Activated CD4-positive, alpha-beta T cell treated with anti-CD3 and anti-CD28 coated beads, Interleukin-2, amount 50 U/mL, for 4 hours (primary cell): ENCODE measurements at regions not wholly inside any gene's neighbourhood (a gene's known extent, or its start where the extent isn't known, plus 50 kb on each side); places are given as distances from the start of the nearest gene placed in this dataset.

Experiments used
- DNase-seq, 2 experiments: peaks; one replicate each; pipeline ENCODE4 v3.0.0-alpha.2; 2020

DNA sequence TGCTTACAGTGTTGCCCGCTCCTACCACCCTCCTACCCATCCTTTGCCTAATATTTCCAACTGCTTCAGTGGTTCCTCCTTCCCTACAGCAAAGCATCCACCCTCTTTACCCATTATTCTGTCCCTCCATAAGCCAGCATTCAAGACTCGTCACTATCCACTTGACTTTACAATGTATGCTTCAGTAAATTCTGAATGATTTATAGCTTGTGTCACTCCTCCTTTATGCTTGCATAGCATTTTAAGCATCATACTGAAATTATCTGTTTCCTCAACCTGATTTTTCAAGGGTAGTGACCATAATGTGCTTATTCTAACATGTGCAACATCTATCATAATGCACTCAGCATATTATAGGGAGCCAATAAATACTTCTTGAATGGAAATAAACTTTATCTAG is 365.5 kb downstream of the RAB28 start:
- no peak for DNase-seq

DNA sequence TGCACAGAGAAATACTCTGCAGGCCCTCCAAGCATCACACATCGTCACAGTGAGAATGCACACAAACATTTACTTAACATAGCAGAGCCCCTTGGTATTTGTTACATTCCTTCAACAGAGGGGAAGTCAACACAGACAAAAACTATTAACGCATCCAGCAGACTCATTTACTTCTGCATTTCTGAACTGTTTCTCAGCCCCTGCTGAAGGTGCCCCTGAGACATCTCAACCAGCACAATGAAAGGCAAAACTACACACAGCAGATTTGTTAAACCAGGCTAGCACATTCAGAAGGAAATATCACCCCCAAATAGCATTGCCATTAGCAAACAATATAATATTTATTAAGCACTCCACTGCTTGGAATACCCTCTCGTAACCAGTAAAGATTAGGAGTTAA is 367.0 kb downstream of the RAB28 start:
- no peak for DNase-seq

DNA sequence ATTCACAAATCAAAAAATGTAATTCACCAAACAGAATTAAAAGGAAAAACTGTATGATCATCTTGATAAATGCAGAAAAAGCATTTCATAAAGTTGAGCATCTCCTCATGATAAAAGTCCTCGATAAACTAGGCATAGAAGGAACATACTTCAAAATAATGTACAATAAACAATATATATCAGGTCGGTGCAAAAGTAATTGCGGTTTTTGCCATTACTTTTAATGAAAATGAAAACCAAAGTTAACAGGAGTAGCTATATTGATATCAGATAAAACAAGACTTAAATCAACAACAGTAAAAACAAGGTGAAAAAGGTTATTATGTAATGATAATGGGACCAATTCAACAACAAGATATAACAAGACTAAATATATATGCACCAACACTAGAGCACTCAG is 372.1 kb downstream of the RAB28 start:
- DNase-seq = no peak

DNA sequence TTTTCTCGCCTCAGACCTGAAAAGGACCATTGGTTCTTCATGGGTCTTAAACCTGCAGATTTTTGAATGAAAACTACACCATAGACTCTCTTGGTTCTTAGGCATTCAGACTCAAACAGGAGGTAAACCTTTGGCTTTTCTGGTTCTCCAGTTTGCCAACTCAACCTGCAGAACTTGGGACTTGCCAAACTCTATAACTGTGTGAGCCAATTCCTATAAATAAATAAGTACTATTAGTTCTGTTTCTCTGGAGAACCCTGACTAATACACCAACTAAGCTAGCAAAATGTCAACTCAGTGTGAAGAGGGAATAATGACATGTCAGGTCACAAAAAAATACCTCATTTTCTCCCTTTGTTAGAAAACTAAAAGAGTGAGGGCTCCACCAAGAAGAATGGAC is 374.6 kb downstream of the RAB28 start:
- DNase-seq = no peak

DNA sequence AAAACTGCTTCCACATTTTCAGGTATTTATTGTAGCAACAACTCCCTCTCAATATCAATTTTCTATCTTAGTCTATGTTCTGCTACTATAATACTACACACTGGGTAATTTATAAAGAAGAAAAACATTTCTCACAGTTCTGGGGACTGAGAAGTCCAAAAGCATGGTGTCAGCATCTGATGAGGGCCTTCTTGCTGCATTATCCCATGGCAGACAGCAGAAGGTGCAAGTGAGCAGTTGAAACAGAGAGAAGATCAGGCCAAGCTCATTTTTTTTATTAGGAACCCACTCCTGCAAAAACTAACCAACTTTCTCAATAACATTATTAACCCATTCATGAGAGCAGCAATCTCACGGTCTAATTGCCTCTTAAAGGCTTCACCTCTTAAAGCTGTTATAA is 376.0 kb downstream of the RAB28 start:
- DNase-seq = no peak

DNA sequence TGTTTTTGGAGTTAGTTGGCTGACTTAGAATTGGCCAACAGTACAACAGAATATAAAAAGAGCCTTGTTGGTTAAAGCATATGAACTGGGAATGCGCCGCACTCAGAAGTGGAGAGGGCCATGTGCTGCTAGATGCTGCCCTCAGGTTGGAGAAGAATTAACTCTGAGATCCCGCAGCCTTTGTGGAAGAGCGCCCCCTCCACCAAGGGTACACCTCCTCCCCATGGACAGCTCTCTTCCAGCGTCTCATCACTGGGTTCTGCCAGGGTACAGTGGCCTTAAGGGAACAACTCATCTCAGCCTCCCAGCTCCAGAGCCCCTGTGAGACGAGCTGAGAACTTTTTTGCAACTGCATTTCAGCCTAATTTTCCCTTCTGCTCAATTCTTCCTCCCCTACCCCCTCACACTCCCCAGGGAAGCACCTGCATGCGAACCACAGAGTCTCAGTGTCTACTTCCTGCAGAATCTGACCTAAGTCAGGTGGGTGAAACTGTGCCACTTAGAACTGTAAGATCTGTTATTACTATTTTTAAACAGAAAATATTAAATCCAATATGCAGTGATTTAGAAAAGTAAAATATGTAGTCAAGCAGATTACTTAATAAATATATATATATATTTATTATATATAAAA is 380.6 kb downstream of the RAB28 start:
- no peak for DNase-seq

DNA sequence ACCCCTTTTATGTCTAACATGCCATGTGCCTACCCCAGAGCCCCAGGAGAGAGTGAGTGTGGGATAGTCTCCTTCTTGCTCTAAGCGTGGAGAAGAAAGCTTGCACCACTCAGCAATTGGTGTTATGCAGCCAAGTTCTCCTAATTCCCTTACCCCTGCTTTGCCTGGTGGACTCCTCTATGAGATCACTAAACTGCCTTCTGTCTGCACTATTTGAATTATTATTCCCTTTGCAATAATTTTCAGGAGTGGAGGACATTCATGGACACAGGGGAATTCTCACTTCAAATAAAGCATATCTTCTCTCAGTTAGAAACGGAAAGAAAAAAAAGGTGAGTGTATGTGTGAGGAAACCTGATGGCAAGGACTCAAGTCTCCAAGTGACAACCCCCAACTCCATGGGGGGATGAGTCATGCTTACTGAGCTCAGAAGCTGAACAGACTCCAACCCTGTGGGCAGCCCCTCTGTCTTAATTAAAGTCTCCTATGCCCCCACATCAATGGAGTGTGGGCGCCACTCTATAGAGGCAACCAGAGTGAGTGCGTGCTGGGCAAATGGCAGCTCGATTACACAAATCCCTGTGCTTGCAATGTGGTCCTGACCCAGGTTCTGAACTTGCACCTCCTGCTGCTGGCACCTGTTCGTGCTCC is 381.9 kb downstream of the RAB28 start:
- DNase-seq = no peak

DNA sequence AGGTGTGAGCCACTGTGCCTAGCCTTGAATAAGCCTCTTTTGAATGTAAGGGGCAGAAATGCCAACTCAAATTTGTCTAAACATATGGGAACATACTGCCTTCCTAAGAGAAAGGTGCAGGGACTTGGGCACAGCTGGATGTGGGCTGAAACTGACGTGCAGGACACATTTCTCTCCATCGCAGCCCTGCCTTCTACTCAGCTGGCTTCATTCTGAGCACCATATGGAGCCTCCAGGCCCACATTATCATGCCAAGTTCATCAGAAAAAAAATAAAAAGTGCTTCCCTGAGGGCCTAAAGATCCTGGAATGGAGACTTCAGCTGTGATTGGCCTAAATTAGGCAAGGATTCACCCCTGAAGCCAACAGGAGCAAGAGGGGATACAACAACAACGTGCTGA is 386.2 kb downstream of the RAB28 start:
- no peak for DNase-seq

DNA sequence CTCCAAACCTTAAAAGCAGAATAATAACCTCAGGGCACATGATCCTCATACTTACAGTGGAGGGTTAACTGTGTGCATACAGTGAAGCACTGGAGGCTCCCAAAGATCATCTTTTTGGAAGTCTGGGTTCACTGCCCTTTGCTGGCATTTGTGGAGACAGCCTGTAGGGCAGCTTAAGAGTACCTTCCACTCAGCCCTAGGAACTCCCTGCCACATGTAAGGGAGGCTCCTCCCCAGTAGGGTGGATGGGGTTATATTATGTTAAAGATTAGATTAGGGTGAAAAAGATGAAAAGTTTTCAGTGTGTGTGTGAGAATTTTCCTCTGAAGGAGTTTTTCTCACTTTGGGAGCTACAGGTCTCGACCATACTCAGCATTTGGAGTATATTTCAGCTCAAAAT is 388.4 kb downstream of the RAB28 start:
- no peak for DNase-seq

DNA sequence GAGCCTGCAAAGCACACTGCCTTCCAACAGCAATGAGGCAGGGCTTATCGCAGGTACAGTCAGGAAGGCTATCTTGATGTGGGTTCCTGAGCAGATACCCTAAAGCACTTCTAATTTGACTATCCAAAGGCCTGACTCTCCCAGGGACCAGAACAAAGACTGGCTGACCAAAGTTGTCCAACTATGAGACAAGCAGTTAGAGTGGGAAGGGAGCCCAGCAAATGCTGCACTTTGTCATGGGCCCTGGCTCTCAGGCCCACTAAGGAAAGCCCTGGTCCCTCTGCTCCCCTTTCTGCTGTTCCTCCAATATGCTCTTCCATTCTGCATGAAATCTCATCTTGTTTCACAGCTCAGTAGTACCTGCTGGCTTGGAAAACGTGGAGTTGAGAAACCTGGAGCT is 391.0 kb downstream of the RAB28 start:
- DNase-seq = no peak

DNA sequence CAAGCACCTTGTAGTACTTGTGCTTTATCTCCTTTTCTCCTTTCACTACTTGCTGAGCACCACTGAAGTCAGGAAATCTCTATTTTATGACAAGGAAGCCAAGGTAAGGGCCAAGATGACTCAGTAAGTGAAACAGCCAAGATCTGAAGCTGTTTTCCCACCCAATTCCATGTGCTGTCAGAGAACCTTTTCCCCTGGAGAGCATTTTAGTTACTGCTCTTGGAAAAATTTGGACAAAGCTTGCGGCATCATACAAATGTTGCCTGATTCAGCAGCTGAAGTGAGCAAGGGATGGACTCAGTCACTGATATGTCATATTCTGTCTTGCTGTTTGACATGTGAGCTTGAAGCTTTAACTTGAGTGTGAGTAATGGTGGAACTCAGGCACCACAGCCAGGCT is 391.4 kb downstream of the RAB28 start:
- DNase-seq = no peak

DNA sequence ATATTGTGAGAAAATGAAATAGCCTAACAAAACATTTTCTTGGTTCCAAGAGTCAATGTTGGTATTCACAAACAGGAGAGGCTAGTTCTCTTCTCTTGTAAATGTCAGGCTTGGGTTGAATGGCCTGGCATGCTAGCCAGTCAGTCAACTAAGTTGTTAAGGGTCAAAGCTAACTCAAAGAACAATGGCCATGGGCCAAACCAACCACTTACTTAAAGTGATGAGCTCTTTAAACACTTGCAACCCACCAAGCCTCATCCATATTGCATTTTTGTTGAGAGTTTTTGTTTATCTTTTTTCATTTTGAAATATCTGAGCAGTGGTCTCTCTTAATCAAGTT is 394.5 kb downstream of the RAB28 start:
- no peak for DNase-seq

DNA sequence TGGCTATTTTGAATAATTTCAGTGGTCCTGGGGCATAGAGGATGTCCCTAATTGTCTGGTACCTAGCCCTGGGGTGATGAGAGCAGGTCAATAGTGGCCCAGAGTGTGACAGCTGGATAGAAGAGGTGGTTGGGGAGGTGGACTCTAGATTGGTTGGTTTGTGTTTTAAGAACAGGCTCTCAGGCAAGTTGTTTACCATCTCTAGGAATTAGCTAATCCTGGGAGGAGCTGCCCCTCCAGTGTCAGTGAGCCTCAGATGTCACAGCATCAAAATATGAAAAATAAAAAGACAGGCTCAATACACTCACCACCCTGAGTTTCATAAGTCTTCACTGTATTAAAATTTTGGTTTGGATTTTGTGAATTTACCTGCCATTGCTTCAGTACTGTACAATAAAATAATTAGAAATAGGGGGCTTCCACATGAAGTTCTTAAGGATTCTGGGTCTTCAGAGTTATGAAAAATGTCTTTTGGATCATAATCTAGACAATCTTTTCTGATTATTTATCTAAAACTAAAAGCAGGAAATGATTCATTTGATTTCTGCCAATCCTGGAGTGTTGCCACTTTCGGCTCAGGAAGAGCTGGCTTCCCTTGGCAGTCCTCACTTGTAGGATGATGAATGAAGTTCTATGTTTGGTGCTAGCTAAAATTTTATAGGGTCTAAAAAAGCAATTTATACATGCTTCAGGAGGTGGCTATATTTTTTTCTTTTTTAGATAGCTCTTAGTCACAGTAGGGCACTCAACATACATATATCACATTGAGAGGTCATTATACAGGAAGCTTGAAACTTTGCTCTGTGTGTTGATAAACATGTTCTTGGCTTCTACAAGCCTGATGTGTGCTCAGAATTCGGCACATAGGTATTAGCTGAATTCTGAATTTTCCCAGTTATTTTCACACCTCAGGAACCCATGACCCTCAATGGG is 395.1 kb downstream of the RAB28 start:
- DNase-seq = no peak

DNA sequence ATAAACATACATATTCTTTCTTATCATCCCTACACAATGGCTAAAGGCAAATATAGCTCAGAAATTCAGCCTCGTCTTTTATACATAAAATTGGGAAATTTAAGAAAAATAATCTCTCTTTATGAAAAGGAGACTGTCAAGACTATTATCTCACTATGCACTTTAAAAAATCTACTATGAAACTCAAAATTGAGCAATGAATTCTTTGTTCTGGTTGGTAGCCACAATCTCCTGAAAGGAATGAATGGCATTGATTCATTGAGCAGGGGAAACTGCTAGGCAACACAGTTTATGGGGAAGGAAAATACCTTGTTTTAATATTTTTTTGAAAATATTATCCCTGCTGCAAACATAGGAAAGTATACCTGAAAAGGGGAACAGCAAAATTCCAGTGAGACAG is 397.1 kb downstream of the RAB28 start:
- DNase-seq = no peak

DNA sequence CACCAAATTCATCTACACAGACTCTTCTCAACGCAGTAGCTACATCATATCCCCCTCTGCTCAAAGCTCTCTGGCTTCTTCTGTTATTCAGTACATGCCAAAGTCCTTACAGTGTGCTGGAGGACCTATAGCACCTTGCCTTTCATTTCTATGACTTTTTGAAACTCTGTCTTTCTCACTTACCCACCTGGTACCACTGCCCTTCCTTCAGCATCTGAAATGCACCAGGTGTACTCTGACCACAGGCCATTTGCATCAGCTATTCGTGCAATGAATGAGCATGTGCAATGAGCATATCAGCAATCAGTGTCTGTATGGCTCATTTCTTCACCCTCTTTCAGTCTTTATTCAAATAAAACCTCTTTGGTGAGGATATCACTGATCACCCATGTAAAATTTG is 399.9 kb downstream of the RAB28 start:
- no peak for DNase-seq

DNA sequence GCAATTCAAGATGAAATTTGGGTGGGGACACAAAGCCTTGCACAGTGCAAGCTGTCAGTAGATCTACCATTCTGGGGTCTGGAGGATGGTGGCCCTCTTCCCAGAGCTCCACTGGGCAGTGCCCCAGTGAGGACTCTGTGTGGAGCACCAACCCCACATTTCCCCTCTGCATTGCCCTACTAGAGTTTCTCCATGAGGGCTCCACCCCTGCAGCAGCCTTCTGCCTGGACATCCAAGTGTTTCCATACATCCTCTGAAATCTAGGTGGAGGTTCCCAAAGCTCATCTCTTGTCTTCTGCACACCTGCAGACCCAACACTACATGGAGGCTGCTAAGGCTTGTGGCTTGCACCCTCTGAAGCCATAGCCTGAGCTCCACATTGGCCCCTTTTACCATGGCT is 402.3 kb downstream of the RAB28 start:
- DNase-seq = no peak

DNA sequence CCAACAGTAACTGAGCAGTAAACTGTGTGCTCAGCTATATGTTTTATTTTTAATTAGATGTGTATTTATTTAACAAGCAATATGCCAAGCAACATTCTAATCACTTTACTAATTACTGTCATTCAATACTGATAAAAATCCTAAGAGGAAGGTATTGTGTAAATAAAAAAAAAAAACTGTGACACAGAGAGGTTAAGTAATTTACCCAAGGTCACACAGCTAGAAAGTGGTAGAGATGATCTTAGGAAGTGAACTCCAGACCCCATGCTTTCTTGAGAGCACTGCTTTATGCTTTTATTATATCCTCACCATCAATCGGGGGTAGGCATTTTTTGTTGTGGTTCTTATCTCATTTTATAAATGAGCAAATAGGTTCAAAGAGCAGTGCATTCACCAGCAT is 417.1 kb downstream of the RAB28 start:
- DNase-seq = no peak

DNA sequence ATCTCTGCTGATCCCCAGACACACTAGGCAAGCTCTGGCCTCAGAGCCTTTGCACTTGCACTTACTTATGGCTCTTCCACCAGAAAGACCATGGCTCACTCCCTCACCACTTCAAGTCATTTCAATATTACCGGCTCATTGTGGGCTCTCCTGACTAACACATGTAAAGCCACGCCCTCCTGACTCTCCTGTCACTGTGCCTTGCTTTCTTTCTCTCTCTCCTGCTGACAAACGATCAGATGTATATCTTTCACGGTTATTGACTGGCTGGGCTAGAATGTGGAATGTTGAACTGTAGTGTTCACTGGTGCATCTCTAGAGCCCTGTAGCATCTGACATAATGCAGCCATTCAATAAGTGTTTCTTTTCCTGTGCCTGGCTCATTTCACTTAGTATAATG is 425.1 kb downstream of the RAB28 start:
- no peak for DNase-seq

DNA sequence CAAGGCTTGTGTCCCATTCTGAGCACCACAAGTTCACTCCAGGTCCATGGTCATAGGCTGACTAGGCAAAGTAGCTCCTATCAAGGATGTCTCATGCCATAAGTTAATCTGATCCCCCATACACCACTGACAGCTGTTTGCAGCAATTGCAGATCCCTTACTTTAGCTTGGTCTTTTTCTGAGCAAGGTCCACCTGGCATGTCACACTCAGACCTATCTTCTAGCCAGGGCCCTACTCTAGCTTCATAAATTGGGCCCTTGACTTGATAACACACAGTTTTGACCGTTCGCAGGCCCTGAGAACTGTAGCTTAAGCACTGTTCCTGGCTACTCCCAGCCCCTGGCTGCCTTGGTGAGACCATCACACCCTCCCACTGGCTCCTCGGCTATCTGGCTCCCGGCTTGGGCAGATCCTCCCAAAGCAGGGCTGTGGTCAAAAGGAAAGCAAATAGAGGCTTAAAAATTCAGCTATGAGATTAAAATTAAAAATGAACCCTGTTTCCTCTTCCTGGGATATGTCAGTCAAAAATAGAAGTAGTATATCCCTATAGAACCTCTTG is 427.4 kb downstream of the RAB28 start:
- no peak for DNase-seq

DNA sequence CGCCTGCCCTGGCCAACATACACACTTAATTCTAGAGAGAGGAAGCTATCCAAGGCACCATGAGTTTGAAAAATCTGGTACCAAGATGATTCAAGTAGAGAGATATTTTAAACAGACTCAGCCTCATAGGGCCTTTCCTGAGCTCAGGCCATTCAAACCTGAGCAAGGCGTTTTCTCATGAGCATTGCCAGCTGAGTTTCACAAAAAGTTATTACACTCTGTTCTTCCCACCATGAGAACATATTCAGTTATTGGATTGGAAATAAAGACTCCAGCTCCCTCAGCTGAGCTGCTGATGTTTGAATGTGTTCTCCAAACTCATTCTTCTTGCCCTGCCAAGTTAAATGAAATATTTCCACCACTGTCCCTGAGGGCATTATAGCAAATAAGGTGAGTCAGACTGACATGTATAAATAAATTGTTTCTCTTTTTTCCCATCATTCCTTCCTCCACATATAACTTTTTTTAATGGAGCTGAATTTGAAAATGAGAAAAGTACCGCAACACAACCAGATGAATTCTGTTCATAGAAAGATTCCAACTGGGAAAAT is 429.6 kb downstream of the RAB28 start:
- no peak for DNase-seq

DNA sequence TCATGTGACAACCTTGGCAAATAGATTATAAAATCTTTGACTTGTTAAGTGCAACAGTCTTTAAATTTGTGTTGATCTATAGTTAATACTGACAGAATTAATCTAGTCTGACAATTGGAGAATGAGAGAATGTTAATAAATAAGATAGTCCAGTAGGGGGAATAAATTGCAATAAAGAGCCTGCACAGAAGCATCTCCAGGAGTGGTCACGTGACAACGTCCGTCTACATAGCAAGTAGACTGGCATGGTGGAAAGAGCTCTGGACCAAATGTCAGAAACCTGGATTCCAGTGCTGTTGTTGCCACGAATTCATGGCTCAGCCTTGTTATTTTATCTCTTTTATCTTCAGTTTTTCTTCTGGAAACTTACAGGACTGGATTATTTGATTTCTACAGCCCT is 436.5 kb downstream of the RAB28 start:
- DNase-seq = no peak

DNA sequence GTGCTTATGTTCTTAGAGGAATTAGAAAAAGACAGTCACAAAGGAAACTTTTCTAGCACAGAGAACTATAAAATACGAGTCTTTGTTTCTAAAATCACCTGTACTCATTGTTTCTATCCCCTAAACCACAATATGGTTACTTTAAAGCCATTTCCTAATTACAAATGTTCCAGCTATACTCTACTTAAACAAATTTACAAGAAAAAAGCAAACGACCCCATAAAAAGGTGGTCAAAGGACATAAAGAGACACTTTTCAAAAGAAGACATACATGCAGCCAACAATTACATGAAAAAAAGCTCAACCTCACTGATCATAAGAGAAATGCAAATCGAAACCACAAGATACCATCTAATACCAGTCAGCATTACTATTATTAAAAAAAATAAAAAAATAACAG is 447.3 kb downstream of the RAB28 start:
- no peak for DNase-seq

DNA sequence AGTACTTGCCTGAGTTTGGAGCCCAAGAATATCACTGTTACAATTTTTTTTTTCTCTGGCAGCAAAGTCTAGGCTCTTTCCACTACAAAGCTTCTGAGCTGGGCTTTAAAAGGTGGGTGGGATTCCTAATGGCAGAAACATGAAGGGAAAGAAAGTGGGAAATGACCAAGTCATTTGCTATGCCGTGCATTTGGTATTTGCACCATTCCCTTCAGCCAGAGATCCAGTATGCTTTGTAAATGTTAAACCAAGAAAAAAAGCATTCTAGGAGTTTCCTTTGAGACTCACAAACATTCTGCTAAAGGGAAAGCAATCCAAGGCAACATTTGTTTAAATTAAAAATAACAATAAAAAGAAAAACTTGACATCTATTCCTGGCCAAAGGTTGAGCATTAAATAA is 451.2 kb downstream of the RAB28 start:
- DNase-seq = no peak
